IMR-90 (cell line): ENCODE measurements at regions not wholly inside any gene's neighbourhood (a gene's known extent, or its start where the extent isn't known, plus 50 kb on each side); places are given as distances from the start of the nearest gene placed in this dataset.
A peak's percentile ranks its signal among the peaks of the same experiment; 100 is the strongest.

Source experiments
- ATAC-seq: fragments of 200-7000 bp; cut with Tn5 transposase; 2 replicates; pipeline ENCODE4 v1.9.1; 2020; ENCODE audit warnings: low read depth, mild to moderate bottlenecking, moderate library complexity
- BruUV-seq: library from RNA; stranded (reverse); fragments of 400-500 nt; replicated peaks from 2 replicates; lab custom pipeline; 2021; lab: Mats Ljungman, UMichigan
- CTCF ChIA-PET: fragments of 300-600 bp; formaldehyde crosslinking; extraction: SDS; loops from one replicate; lab custom pipeline; 2021; ENCODE audit warnings: antibody characterized with exemption; lab: Yijun Ruan, JAX
- POLR2A ChIA-PET: fragments of 300-600 bp; sonication (Branson Sonifier 250); formaldehyde crosslinking; loops from one replicate; lab custom pipeline; 2022; ENCODE audit warnings: antibody characterized with exemption; ENCODE audit not compliant: unreplicated experiment; lab: Charles Lee
- DNase-seq: peaks from one replicate; pipeline ENCODE4 v3.0.0; 2013
- H2AFZ ChIP-seq: replicated peaks from 2 replicates; pipeline ENCODE3; 2013; ENCODE audit warnings: low read length, mild to moderate bottlenecking; ENCODE audit not compliant: poor library complexity
- H2AK5ac ChIP-seq: 2 replicates; pipeline ENCODE4 v1.6.1; 2013; ENCODE audit warnings: low read depth, low read length, inconsistent platforms
- H2AK9ac ChIP-seq: replicated peaks from 2 replicates; pipeline ENCODE3; 2013; ENCODE audit warnings: mild to moderate bottlenecking, low read depth, low read length, moderate library complexity; ENCODE audit not compliant: poor library complexity
- H2BK120ac ChIP-seq: 2 replicates; pipeline ENCODE4 v1.6.1; 2013; ENCODE audit warnings: low read depth, low read length, inconsistent platforms
- H2BK15ac ChIP-seq: 3 replicates; pipeline ENCODE4 v1.6.1; 2013; ENCODE audit warnings: low read depth, low read length, inconsistent platforms
- H2BK20ac ChIP-seq: 2 replicates; pipeline ENCODE4 v1.6.1; 2013; ENCODE audit warnings: low read depth, mild to moderate bottlenecking, inconsistent platforms, low read length, moderate library complexity
- H2BK5ac ChIP-seq: 2 replicates; pipeline ENCODE4 v1.6.1; 2013; ENCODE audit warnings: mild to moderate bottlenecking, low read depth, low read length, inconsistent platforms; ENCODE audit not compliant: poor library complexity, severe bottlenecking
- H3K14ac ChIP-seq: replicated peaks from 2 replicates; pipeline ENCODE4 v1.6.1; 2013; ENCODE audit warnings: low read depth, low read length, inconsistent platforms
- H3K18ac ChIP-seq: 2 replicates; pipeline ENCODE4 v1.6.1; 2013; ENCODE audit warnings: low read depth, low read length, control low read depth
- H3K23ac ChIP-seq: 2 replicates; pipeline ENCODE4 v1.6.1; 2013; ENCODE audit warnings: low read depth, low read length, inconsistent platforms
- H3K27ac ChIP-seq: 2 replicates; pipeline ENCODE4 v1.5.1; 2013; ENCODE audit warnings: mild to moderate bottlenecking, control low read depth, low read length; ENCODE audit not compliant: insufficient read depth
- H3K27me3 ChIP-seq: 2 replicates; pipeline ENCODE4 v1.6.1; 2013; ENCODE audit warnings: low read length; ENCODE audit not compliant: control insufficient read depth, insufficient read depth
- H3K36me3 ChIP-seq: 2 replicates; pipeline ENCODE4 v1.6.1; 2013; ENCODE audit warnings: low read length, mixed read lengths; ENCODE audit not compliant: control insufficient read depth, insufficient read depth
- H3K4ac ChIP-seq: 2 replicates; pipeline ENCODE4 v1.6.1; 2013; ENCODE audit warnings: low read depth, low read length, inconsistent platforms
- H3K4me1 ChIP-seq: 2 replicates; pipeline ENCODE4 v1.6.1; 2013; ENCODE audit warnings: low read length, mixed read lengths; ENCODE audit not compliant: control insufficient read depth, insufficient read depth
- H3K4me2 ChIP-seq: 2 replicates; pipeline ENCODE4 v1.6.1; 2013; ENCODE audit warnings: low read depth, mild to moderate bottlenecking, control low read depth, low read length, moderate library complexity
- H3K4me3 ChIP-seq: 2 replicates; pipeline ENCODE4 v1.5.1; 2013; ENCODE audit warnings: low read depth, mild to moderate bottlenecking, control low read depth, low read length, moderate library complexity; ENCODE audit not compliant: insufficient read depth
- H3K56ac ChIP-seq: 2 replicates; pipeline ENCODE4 v1.6.1; 2013; ENCODE audit warnings: low read length, inconsistent platforms; ENCODE audit not compliant: insufficient read depth; ENCODE audit errors: extremely low read depth
- H3K79me1 ChIP-seq, 2 experiments: 2 replicates each; pipeline ENCODE4 v1.6.1; 2013; ENCODE audit warnings: low read length in 2 of 2, inconsistent platforms in 1 of 2, low read depth in 1 of 2
- H3K9ac ChIP-seq: 2 replicates; pipeline ENCODE4 v1.6.1; 2013; ENCODE audit warnings: low read depth, low read length, control low read depth
- H3K9me1 ChIP-seq: 2 replicates; pipeline ENCODE4 v1.6.1; 2013; ENCODE audit warnings: low read length, inconsistent platforms; ENCODE audit not compliant: insufficient read depth
- H3K9me3 ChIP-seq: 2 replicates; pipeline ENCODE4 v1.6.1; 2013; ENCODE audit warnings: low read length; ENCODE audit not compliant: control insufficient read depth, insufficient read depth
- H4K20me1 ChIP-seq: 2 replicates; pipeline ENCODE4 v1.6.1; 2013; ENCODE audit warnings: low read length, inconsistent platforms; ENCODE audit not compliant: insufficient read depth
- H4K5ac ChIP-seq: 2 replicates; pipeline ENCODE4 v1.6.1; 2013; ENCODE audit warnings: mild to moderate bottlenecking, low read depth, low read length, control low read depth
- H4K8ac ChIP-seq, 2 experiments: 2 replicates each; pipeline ENCODE4 v1.6.1; 2013; ENCODE audit warnings: low read depth in 2 of 2, low read length in 2 of 2, control low read depth in 1 of 2, inconsistent platforms in 1 of 2
- H4K91ac ChIP-seq: 2 replicates; pipeline ENCODE4 v1.6.1; 2013; ENCODE audit warnings: low read depth, low read length, inconsistent platforms; ENCODE audit not compliant: insufficient read depth
- BHLHE40 ChIP-seq: fragments of 150-350 bp; IDR thresholded peaks from 2 replicates; pipeline ENCODE4 v1.6.1; 2016; ENCODE audit warnings: mild to moderate bottlenecking, low read depth, low read length
- CEBPB ChIP-seq: IDR thresholded peaks from 2 replicates; pipeline ENCODE4 v1.6.1; 2012; ENCODE audit warnings: low read depth, low read length, improper control_type of control experiment
- CTCF ChIP-seq: conservative IDR thresholded peaks from 2 replicates; pipeline ENCODE4 v1.5.1; 2012; ENCODE audit warnings: mild to moderate bottlenecking, low read depth, low read length, improper control_type of control experiment
- ELK1 ChIP-seq: fragments of 150-350 bp; IDR thresholded peaks from 2 replicates; pipeline ENCODE4 v1.6.1; 2016; ENCODE audit warnings: low read depth, mild to moderate bottlenecking, low read length, moderate library complexity, borderline replicate concordance
- FOS ChIP-seq: fragments of 150-350 bp; IDR thresholded peaks from 2 replicates; pipeline ENCODE4 v1.6.1; 2016; ENCODE audit warnings: low read depth, low read length
- MAFK ChIP-seq: IDR thresholded peaks from 2 replicates; pipeline ENCODE4 v1.6.1; 2012; ENCODE audit warnings: low read depth, low read length, improper control_type of control experiment
- MAZ ChIP-seq: IDR thresholded peaks from 2 replicates; pipeline ENCODE4 v1.6.1; 2012; ENCODE audit warnings: low read depth, mild to moderate bottlenecking, low read length, improper control_type of control experiment, moderate library complexity, borderline replicate concordance
- MXI1 ChIP-seq: IDR thresholded peaks from 2 replicates; pipeline ENCODE4 v1.6.1; 2012; ENCODE audit warnings: low read depth, mild to moderate bottlenecking, low read length, moderate library complexity, borderline replicate concordance
- NFE2L2 ChIP-seq: fragments of 150-350 bp; IDR thresholded peaks from 2 replicates; pipeline ENCODE4 v1.6.1; 2016; ENCODE audit warnings: low read depth, mild to moderate bottlenecking, low read length
- RAD21 ChIP-seq: IDR thresholded peaks from 2 replicates; pipeline ENCODE4 v1.6.1; 2012; ENCODE audit warnings: low read length, improper control_type of control experiment
- RCOR1 ChIP-seq: IDR thresholded peaks from 2 replicates; pipeline ENCODE4 v1.6.1; 2012; ENCODE audit warnings: mild to moderate bottlenecking, low read length, improper control_type of control experiment; ENCODE audit not compliant: insufficient replicate concordance
- RFX5 ChIP-seq: IDR thresholded peaks from 2 replicates; pipeline ENCODE4 v1.8.0; 2012; ENCODE audit warnings: low read depth, mild to moderate bottlenecking, low read length, moderate library complexity
- SMC3 ChIP-seq: fragments of 150-350 bp; IDR thresholded peaks from 2 replicates; pipeline ENCODE4 v1.6.1; 2016; ENCODE audit warnings: low read depth, mild to moderate bottlenecking, antibody characterized with exemption, low read length, moderate library complexity
- WGBS, 2 experiments: methylation state at CpG; one replicate each; pipeline versions ENCODE4 v1.1.5 to v1.1.7; 2013; ENCODE audit warnings: missing lambda C conversion rate in 2 of 2; ENCODE audit not compliant: insufficient read length in 1 of 2; ENCODE audit errors: extremely low coverage in 2 of 2; 5-methylcytosine and 5-hydroxymethylcytosine counted together
- dilution Hi-C: fragments of 300-500 bp; cut with HindIII; formaldehyde crosslinking; loops from one replicate; pipeline ENCODE4 v1.14.3; 2018; ENCODE audit warnings: low sequenced_read_pairs; ENCODE audit not compliant: unreplicated experiment
- in situ Hi-C: fragments of 300-500 bp; cut with MboI; formaldehyde crosslinking; loops from 3 replicates; pipeline ENCODE4 v1.14.3; 2019; ENCODE audit warnings: low sequenced_read_pairs, inconsistent platforms, mixed read lengths
- intact Hi-C: fragments of 100-400 bp; cut with micrococcal nuclease; formaldehyde crosslinking; loops from 2 replicates; pipeline ENCODE4 v1.10.0; 2022
- TF ChIP-seq, protein P1 (sequence below): fragments of 150-350 bp; IDR thresholded peaks from 2 replicates; pipeline ENCODE4 v1.6.1; 2017; ENCODE audit warnings: mild to moderate bottlenecking, antibody characterized with exemption, low read length, low read depth

- peak; percentile 72 for ATAC-seq
- H3K4me3 ChIP-seq = no peak overlapping the region
- no peak overlapping the region for H3K27ac ChIP-seq
- H3K36me3 ChIP-seq = no peaks in the 10 kb centered on the region
- no peak overlapping the region for H2BK120ac ChIP-seq
- H3K27me3 ChIP-seq = peaks cover 13% of the 10 kb centered on the region
- H4K8ac ChIP-seq = no peak overlapping the region; a peak in 1 of 4 replicates
- no peak overlapping the region for H2BK15ac ChIP-seq
- H2AK5ac ChIP-seq = no peak overlapping the region
- no peak overlapping the region for H2BK5ac ChIP-seq
- H3K23ac ChIP-seq = no peak overlapping the region
- H3K14ac ChIP-seq = no peak overlapping the region
- dilution Hi-C loops = no loop called here
- TF ChIP-seq, protein P1, sequence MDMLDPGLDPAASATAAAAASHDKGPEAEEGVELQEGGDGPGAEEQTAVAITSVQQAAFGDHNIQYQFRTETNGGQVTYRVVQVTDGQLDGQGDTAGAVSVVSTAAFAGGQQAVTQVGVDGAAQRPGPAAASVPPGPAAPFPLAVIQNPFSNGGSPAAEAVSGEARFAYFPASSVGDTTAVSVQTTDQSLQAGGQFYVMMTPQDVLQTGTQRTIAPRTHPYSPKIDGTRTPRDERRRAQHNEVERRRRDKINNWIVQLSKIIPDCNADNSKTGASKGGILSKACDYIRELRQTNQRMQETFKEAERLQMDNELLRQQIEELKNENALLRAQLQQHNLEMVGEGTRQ = no peak
- TF ChIP-seq CEBPB (no peak), ELK1 (no peak), SMC3 (no peak), MAZ (no peak), FOS (no peak), RAD21 (no peak), MXI1 (no peak), NFE2L2 (no peak; the same call in 1 of the 2 replicates), BHLHE40 (no peak), RFX5 (no peak), MAFK (no peak), CTCF (no peak), RCOR1 (no peak)
- H3K4me2 ChIP-seq = no peak overlapping the region
- no TSS peak for BruUV-seq
- no peaks in the 10 kb centered on the region; the same call in 1 of the 2 replicates for H3K9me1 ChIP-seq
- in situ Hi-C loops = no loop called here
- intact Hi-C loops = no loop called here
- H3K18ac ChIP-seq = no peak overlapping the region
- H2AFZ ChIP-seq = no peak overlapping the region
- H3K4ac ChIP-seq = no peak overlapping the region
- no peak overlapping the region for H3K9ac ChIP-seq
- H2BK20ac ChIP-seq = no peak overlapping the region
- ChIA-PET CTCF (interaction anchor here (1.0 kb wide), 1 partner anchor 19 kb away, joined by 3 read pairs; no protein-coding TSS in a partner anchor), POLR2A (no interaction called here)
- H4K20me1 ChIP-seq = no peaks in the 10 kb centered on the region
- peak overlapping the region; percentile 22; the same call in 1 of the 2 replicates for H4K91ac ChIP-seq
- H3K56ac ChIP-seq = no peak overlapping the region; the same call in 1 of the 2 replicates
- H3K79me1 ChIP-seq = no peaks in the 10 kb centered on the region
- peaks cover 6% of the 10 kb centered on the region for H3K4me1 ChIP-seq
- no peak overlapping the region for H2AK9ac ChIP-seq
- no peak overlapping the region for H4K5ac ChIP-seq
- WGBS, 2 experiments = no CpG with 5 or more reads among the region's 3 CpGs
- H3K9me3 ChIP-seq = no peaks in the 10 kb centered on the region
- peak; percentile 66 for DNase-seq
Measured at GRCh38 chr1:63721531-63722189, 52.2 kb upstream of the ROR1 start.
